GM12864 (cell line): ENCODE measurements at regions not wholly inside any gene's neighbourhood (a gene's known extent, or its start where the extent isn't known, plus 50 kb on each side); places are given as distances from the start of the nearest gene placed in this dataset.

Experiments used
- DNase-seq: peaks from one replicate; pipeline ENCODE4 v3.0.0-alpha.2; 2011; ENCODE audit warnings: low read depth
- H3K4me3 ChIP-seq: 2 replicates; pipeline ENCODE4 v1.5.1; 2011; ENCODE audit warnings: mild to moderate bottlenecking, low read depth, low read length, control low read depth
- CTCF ChIP-seq: IDR thresholded peaks from 2 replicates; pipeline ENCODE4 v1.5.1; 2011; ENCODE audit warnings: low read depth, mild to moderate bottlenecking, moderate library complexity, low read length, control low read depth, inconsistent platforms; ENCODE audit errors: missing control alignments

- no peak for TF ChIP-seq CTCF
- DNase-seq: no peak
- H3K4me3 ChIP-seq: no peak overlapping the region
Observed at GRCh38 chr5:156126716-156127115, 200.2 kb upstream of the SGCD start.

- H3K4me3 ChIP-seq: no peak overlapping the region
- no peak for DNase-seq
- TF ChIP-seq CTCF: no peak
Observed at GRCh38 chr5:156128026-156128425, 198.9 kb upstream of the SGCD start.

- no peak overlapping the region for H3K4me3 ChIP-seq
- no peak for TF ChIP-seq CTCF
- no peak for DNase-seq
Observed at GRCh38 chr5:156134216-156134615, 192.7 kb upstream of the SGCD start.

GRCh38 chr5:156135531-156135930 lies 191.4 kb upstream of the SGCD start:
- no peak for DNase-seq
- TF ChIP-seq CTCF: no peak
- no peak overlapping the region for H3K4me3 ChIP-seq

- H3K4me3 ChIP-seq: no peak overlapping the region
- no peak for DNase-seq
- no peak for TF ChIP-seq CTCF
Observed at GRCh38 chr5:156137071-156137869, 189.7 kb upstream of the SGCD start.

GRCh38 chr5:156142867-156143266 lies 184.1 kb upstream of the SGCD start:
- DNase-seq: no peak
- H3K4me3 ChIP-seq: no peak overlapping the region
- no peak for TF ChIP-seq CTCF

- TF ChIP-seq CTCF: no peak
- no peak for DNase-seq
- H3K4me3 ChIP-seq: no peak overlapping the region
Observed at GRCh38 chr5:156147261-156147943, 179.6 kb upstream of the SGCD start.
